ENCODE measurements at regions not wholly inside any gene's neighbourhood (a gene's known extent, or its start where the extent isn't known, plus 50 kb on each side); places are given as distances from the start of the nearest gene placed in this dataset.

GRCh38 chr2:60391230-60391629 is 162.2 kb downstream of the BCL11A start:
- no peaks in the 10 kb centered on the region for H3K4me1 ChIP-seq (ENCODE audit: low read length)

GRCh38 chr2:60386436-60386835 is 167.0 kb downstream of the BCL11A start:
- H3K9me3 ChIP-seq (replicated peaks; ENCODE audit: insufficient read depth, low read length) = no peaks in the 10 kb centered on the region
- H3K27me3 ChIP-seq (replicated peaks; ENCODE audit: insufficient read depth, low read length) = no peaks in the 10 kb centered on the region
- TF ChIP-seq EZH2phosphoT487 (IDR thresholded peaks at IDR 0.05; ENCODE audit: low read length) (no peak), EZH2 (optimal IDR thresholded peaks at IDR 0.05; ENCODE audit: low read depth, low read length) (no peak)
- TF ChIP-seq, protein P1, sequence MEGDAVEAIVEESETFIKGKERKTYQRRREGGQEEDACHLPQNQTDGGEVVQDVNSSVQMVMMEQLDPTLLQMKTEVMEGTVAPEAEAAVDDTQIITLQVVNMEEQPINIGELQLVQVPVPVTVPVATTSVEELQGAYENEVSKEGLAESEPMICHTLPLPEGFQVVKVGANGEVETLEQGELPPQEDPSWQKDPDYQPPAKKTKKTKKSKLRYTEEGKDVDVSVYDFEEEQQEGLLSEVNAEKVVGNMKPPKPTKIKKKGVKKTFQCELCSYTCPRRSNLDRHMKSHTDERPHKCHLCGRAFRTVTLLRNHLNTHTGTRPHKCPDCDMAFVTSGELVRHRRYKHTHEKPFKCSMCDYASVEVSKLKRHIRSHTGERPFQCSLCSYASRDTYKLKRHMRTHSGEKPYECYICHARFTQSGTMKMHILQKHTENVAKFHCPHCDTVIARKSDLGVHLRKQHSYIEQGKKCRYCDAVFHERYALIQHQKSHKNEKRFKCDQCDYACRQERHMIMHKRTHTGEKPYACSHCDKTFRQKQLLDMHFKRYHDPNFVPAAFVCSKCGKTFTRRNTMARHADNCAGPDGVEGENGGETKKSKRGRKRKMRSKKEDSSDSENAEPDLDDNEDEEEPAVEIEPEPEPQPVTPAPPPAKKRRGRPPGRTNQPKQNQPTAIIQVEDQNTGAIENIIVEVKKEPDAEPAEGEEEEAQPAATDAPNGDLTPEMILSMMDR (IDR thresholded peaks at IDR 0.05; ENCODE audit: low read length) = no peak
- no peaks in the 10 kb centered on the region for H4K20me1 ChIP-seq (ENCODE audit: insufficient read depth, low read length)
- no peak overlapping the region for H3K9ac ChIP-seq (ENCODE audit: low read length)
- H3F3A ChIP-seq (ENCODE audit: insufficient read depth, low read length) = no peaks in the 10 kb centered on the region
- no peaks in the 10 kb centered on the region for H3K36me3 ChIP-seq (replicated peaks; ENCODE audit: insufficient read depth, low read length)
- no peaks in the 10 kb centered on the region for H3K79me2 ChIP-seq (ENCODE audit: low read length)
- no peak overlapping the region for H3K4me2 ChIP-seq (ENCODE audit: low read depth, low read length)
- no peak overlapping the region for H3K27ac ChIP-seq (ENCODE audit: low read length)
- H3K4me1 ChIP-seq (ENCODE audit: low read length) = no peaks in the 10 kb centered on the region
- H3K9me2 ChIP-seq (replicated peaks; ENCODE audit: insufficient read depth, low read length) = no peaks in the 10 kb centered on the region
- no peak overlapping the region for H3K4me3 ChIP-seq (ENCODE audit: low read length)
- H2AFZ ChIP-seq (ENCODE audit: low read length) = no peak overlapping the region
- DNase-seq = no peak

More at GRCh38 chr2:60391230-60391629, 162.2 kb downstream of the BCL11A start:
- no peaks in the 10 kb centered on the region for H3K9me3 ChIP-seq (replicated peaks; ENCODE audit: insufficient read depth, low read length)
- no peak overlapping the region for H3K27ac ChIP-seq (ENCODE audit: low read length)
- TF ChIP-seq, protein P1 (IDR thresholded peaks at IDR 0.05; ENCODE audit: low read length) = no peak
- TF ChIP-seq EZH2phosphoT487 (IDR thresholded peaks at IDR 0.05; ENCODE audit: low read length) = no peak
- TF ChIP-seq EZH2 (optimal IDR thresholded peaks at IDR 0.05; ENCODE audit: low read depth, low read length) = no peak
- H3F3A ChIP-seq (ENCODE audit: insufficient read depth, low read length) = no peaks in the 10 kb centered on the region
- no peaks in the 10 kb centered on the region for H4K20me1 ChIP-seq (ENCODE audit: insufficient read depth, low read length)
- H3K9ac ChIP-seq (ENCODE audit: low read length) = no peak overlapping the region
- no peaks in the 10 kb centered on the region for H3K9me2 ChIP-seq (replicated peaks; ENCODE audit: insufficient read depth, low read length)
- no peak overlapping the region for H2AFZ ChIP-seq (ENCODE audit: low read length)
- H3K27me3 ChIP-seq (replicated peaks; ENCODE audit: insufficient read depth, low read length) = no peaks in the 10 kb centered on the region
- no peaks in the 10 kb centered on the region for H3K36me3 ChIP-seq (replicated peaks; ENCODE audit: insufficient read depth, low read length)
- DNase-seq = no peak
- no peak overlapping the region for H3K4me3 ChIP-seq (ENCODE audit: low read length)
- H3K4me2 ChIP-seq (ENCODE audit: low read depth, low read length) = no peak overlapping the region
- no peaks in the 10 kb centered on the region for H3K79me2 ChIP-seq (ENCODE audit: low read length)

DNA sequence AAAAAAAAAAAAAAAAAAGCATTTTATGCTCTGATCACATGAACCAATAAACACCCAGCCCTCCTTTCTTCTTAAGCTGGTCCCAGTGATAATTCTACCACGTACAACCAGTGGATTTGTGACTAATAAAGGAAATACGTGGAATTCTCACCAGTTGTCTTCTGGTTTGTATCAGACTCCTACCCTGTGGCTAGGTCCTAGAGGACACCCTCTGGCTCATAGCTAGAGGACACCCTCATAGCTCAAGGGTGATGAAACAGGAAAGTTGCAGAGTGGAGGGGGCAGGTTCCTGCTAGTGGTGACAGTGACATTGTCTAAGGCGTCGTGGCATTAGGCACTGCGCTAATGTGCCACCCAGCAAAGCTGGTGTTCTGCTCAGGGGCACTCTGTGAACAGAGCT is 167.8 kb downstream of the BCL11A start:
- no peak for DNase-seq
- H3K4me1 ChIP-seq (ENCODE audit: low read length) = no peaks in the 10 kb centered on the region
- H3K36me3 ChIP-seq (replicated peaks; ENCODE audit: insufficient read depth, low read length) = no peaks in the 10 kb centered on the region

More for the DNA sequence above, 167.8 kb downstream of the BCL11A start:
- H3K27me3 ChIP-seq (replicated peaks; ENCODE audit: insufficient read depth, low read length) = no peaks in the 10 kb centered on the region
- H3K9ac ChIP-seq (ENCODE audit: low read length) = no peak overlapping the region
- TF ChIP-seq EZH2phosphoT487 (IDR thresholded peaks at IDR 0.05; ENCODE audit: low read length) (no peak), EZH2 (optimal IDR thresholded peaks at IDR 0.05; ENCODE audit: low read depth, low read length) (no peak)
- TF ChIP-seq, protein P1 (IDR thresholded peaks at IDR 0.05; ENCODE audit: low read length) = no peak
- no peaks in the 10 kb centered on the region for H4K20me1 ChIP-seq (ENCODE audit: insufficient read depth, low read length)
- no peaks in the 10 kb centered on the region for H3K9me3 ChIP-seq (replicated peaks; ENCODE audit: insufficient read depth, low read length)
- no peak overlapping the region for H2AFZ ChIP-seq (ENCODE audit: low read length)
- H3K4me3 ChIP-seq (ENCODE audit: low read length) = no peak overlapping the region
- no peak overlapping the region for H3K27ac ChIP-seq (ENCODE audit: low read length)
- H3K79me2 ChIP-seq (ENCODE audit: low read length) = no peaks in the 10 kb centered on the region
- no peaks in the 10 kb centered on the region for H3K9me2 ChIP-seq (replicated peaks; ENCODE audit: insufficient read depth, low read length)
- no peaks in the 10 kb centered on the region for H3F3A ChIP-seq (ENCODE audit: insufficient read depth, low read length)
- no peak overlapping the region for H3K4me2 ChIP-seq (ENCODE audit: low read depth, low read length)

All from MM.1S (cell line).